WTC11 (cell line): ENCODE measurements at regions not wholly inside any gene's neighbourhood (a gene's known extent, or its start where the extent isn't known, plus 50 kb on each side); places are given as distances from the start of the nearest gene placed in this dataset.

ENCODE experiments used
- ATAC-seq: fragments of 200-7000 bp; cut with Tn5 transposase; 2 replicates; pipeline ENCODE4 v1.10.0; 2021; ENCODE audit warnings: mild to moderate bottlenecking, moderate library complexity
- CTCF ChIA-PET: fragments of 300-600 bp; sonication (Branson Sonifier 250); formaldehyde crosslinking; loops from one replicate; lab custom pipeline; 2021; ENCODE audit warnings: antibody characterized with exemption; lab: Charles Lee
- POLR2A ChIA-PET: fragments of 350-600 bp; sonication (Branson Sonifier 250); formaldehyde crosslinking; loops from one replicate; lab custom pipeline; 2021; ENCODE audit warnings: antibody characterized with exemption; lab: Charles Lee
- DNase-seq: peaks from one replicate; pipeline ENCODE4 v3.0.0; 2021; ENCODE audit warnings: low spot score
- H3K27ac Mint-ChIP-seq: 2 replicates; pipeline ENCODE4 v1.8.0; 2021; ENCODE audit warnings: mixed read lengths
- H3K27me3 Mint-ChIP-seq: 2 replicates; pipeline ENCODE4 v1.8.0; 2021; ENCODE audit warnings: low read depth, mild to moderate bottlenecking, moderate library complexity, mixed read lengths
- H3K36me3 Mint-ChIP-seq: 2 replicates; pipeline ENCODE4 v1.8.0; 2021; ENCODE audit warnings: mixed read lengths
- H3K4me1 Mint-ChIP-seq: 2 replicates; pipeline ENCODE4 v1.8.0; 2022; ENCODE audit warnings: mixed read lengths
- H3K4me3 Mint-ChIP-seq: 2 replicates; pipeline ENCODE4 v1.8.0; 2021; ENCODE audit warnings: mild to moderate bottlenecking, moderate library complexity, mixed read lengths
- H3K9me3 Mint-ChIP-seq: 2 replicates; pipeline ENCODE4 v1.8.0; 2021; ENCODE audit warnings: mixed read lengths
- AR ChIP-seq: fragments of 250-450 bp; sonication (Bioruptor Pico); IDR thresholded peaks from 2 replicates; pipeline ENCODE4 v1.9.0; 2021; ENCODE audit warnings: mild to moderate bottlenecking
- ATF3 ChIP-seq: sonication (generic); formaldehyde crosslinking; conservative IDR thresholded peaks from 2 replicates; pipeline ENCODE4 v1.8.1; 2022; ENCODE audit warnings: mild to moderate bottlenecking, missing genetic modification reagents
- E2F4 ChIP-seq: sonication (generic); formaldehyde crosslinking; IDR thresholded peaks from 2 replicates; pipeline ENCODE4 v1.8.1; 2022; ENCODE audit warnings: low read depth, mild to moderate bottlenecking, moderate library complexity, missing genetic modification reagents, borderline replicate concordance
- ELF4 ChIP-seq: sonication (generic); formaldehyde crosslinking; IDR thresholded peaks from 2 replicates; pipeline ENCODE4 v1.8.1; 2022; ENCODE audit warnings: low read depth, mild to moderate bottlenecking, moderate library complexity, missing genetic modification reagents
- EMX1 ChIP-seq: fragments of 250-450 bp; sonication (Bioruptor Pico); IDR thresholded peaks from 2 replicates; pipeline ENCODE4 v1.8.0; 2021; ENCODE audit warnings: mild to moderate bottlenecking
- MXD4 ChIP-seq: fragments of 250-450 bp; sonication (Bioruptor Pico); IDR thresholded peaks from 2 replicates; pipeline ENCODE4 v1.8.0; 2021; ENCODE audit warnings: mild to moderate bottlenecking, moderate library complexity, borderline replicate concordance
- MYBL2 ChIP-seq: sonication (generic); formaldehyde crosslinking; IDR thresholded peaks from 2 replicates; pipeline ENCODE4 v1.8.1; 2023; ENCODE audit warnings: mild to moderate bottlenecking, moderate library complexity, missing genetic modification reagents
- NFYB ChIP-seq: sonication (generic); formaldehyde crosslinking; conservative IDR thresholded peaks from 2 replicates; pipeline ENCODE4 v1.8.0; 2022; ENCODE audit warnings: low read depth, missing genetic modification reagents
- PREB ChIP-seq: sonication (generic); formaldehyde crosslinking; IDR thresholded peaks from 2 replicates; pipeline ENCODE4 v1.8.1; 2022; ENCODE audit warnings: mild to moderate bottlenecking, missing genetic modification reagents, moderate library complexity, borderline replicate concordance
- PRRX2 ChIP-seq: fragments of 250-450 bp; sonication (Bioruptor Pico); IDR thresholded peaks from 2 replicates; pipeline ENCODE4 v1.8.0; 2021; ENCODE audit warnings: mild to moderate bottlenecking
- SOX15 ChIP-seq: fragments of 250-450 bp; sonication (Bioruptor Pico); IDR thresholded peaks from 2 replicates; pipeline ENCODE4 v1.9.0; 2021; ENCODE audit warnings: mild to moderate bottlenecking
- ZNF263 ChIP-seq: sonication (generic); formaldehyde crosslinking; IDR thresholded peaks from 2 replicates; pipeline ENCODE4 v1.8.1; 2022; ENCODE audit warnings: low read depth, mild to moderate bottlenecking, moderate library complexity, missing genetic modification reagents
- TF ChIP-seq, protein P1 (sequence below): sonication (generic); formaldehyde crosslinking; IDR thresholded peaks from 2 replicates; pipeline ENCODE4 v1.8.0; 2023; ENCODE audit warnings: mild to moderate bottlenecking, missing genetic modification reagents
- TF ChIP-seq, protein P2 (sequence below): sonication (generic); formaldehyde crosslinking; IDR thresholded peaks from 2 replicates; pipeline ENCODE4 v1.8.0; 2023; ENCODE audit warnings: missing genetic modification reagents
- TF ChIP-seq, protein P3 (sequence below): fragments of 250-450 bp; sonication (Bioruptor Pico); IDR thresholded peaks from 2 replicates; pipeline ENCODE4 v1.9.0; 2021; ENCODE audit warnings: mild to moderate bottlenecking

- TF ChIP-seq PRRX2 (CRISPR knock-in tag) (no peak), E2F4 (CRISPR knock-in tag) (no peak), SOX15 (CRISPR knock-in tag) (no peak)
- TF ChIP-seq, protein P1, sequence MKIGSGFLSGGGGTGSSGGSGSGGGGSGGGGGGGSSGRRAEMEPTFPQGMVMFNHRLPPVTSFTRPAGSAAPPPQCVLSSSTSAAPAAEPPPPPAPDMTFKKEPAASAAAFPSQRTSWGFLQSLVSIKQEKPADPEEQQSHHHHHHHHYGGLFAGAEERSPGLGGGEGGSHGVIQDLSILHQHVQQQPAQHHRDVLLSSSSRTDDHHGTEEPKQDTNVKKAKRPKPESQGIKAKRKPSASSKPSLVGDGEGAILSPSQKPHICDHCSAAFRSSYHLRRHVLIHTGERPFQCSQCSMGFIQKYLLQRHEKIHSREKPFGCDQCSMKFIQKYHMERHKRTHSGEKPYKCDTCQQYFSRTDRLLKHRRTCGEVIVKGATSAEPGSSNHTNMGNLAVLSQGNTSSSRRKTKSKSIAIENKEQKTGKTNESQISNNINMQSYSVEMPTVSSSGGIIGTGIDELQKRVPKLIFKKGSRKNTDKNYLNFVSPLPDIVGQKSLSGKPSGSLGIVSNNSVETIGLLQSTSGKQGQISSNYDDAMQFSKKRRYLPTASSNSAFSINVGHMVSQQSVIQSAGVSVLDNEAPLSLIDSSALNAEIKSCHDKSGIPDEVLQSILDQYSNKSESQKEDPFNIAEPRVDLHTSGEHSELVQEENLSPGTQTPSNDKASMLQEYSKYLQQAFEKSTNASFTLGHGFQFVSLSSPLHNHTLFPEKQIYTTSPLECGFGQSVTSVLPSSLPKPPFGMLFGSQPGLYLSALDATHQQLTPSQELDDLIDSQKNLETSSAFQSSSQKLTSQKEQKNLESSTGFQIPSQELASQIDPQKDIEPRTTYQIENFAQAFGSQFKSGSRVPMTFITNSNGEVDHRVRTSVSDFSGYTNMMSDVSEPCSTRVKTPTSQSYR: no peak
- TF ChIP-seq, protein P2, sequence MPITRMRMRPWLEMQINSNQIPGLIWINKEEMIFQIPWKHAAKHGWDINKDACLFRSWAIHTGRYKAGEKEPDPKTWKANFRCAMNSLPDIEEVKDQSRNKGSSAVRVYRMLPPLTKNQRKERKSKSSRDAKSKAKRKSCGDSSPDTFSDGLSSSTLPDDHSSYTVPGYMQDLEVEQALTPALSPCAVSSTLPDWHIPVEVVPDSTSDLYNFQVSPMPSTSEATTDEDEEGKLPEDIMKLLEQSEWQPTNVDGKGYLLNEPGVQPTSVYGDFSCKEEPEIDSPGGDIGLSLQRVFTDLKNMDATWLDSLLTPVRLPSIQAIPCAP (CRISPR knock-in tag): no peak
- TF ChIP-seq, protein P3, sequence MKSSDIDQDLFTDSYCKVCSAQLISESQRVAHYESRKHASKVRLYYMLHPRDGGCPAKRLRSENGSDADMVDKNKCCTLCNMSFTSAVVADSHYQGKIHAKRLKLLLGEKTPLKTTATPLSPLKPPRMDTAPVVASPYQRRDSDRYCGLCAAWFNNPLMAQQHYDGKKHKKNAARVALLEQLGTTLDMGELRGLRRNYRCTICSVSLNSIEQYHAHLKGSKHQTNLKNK: no peak
Observed at GRCh38 chr7:445020-445419, 74.6 kb downstream of the PDGFA start (continued).

DNA sequence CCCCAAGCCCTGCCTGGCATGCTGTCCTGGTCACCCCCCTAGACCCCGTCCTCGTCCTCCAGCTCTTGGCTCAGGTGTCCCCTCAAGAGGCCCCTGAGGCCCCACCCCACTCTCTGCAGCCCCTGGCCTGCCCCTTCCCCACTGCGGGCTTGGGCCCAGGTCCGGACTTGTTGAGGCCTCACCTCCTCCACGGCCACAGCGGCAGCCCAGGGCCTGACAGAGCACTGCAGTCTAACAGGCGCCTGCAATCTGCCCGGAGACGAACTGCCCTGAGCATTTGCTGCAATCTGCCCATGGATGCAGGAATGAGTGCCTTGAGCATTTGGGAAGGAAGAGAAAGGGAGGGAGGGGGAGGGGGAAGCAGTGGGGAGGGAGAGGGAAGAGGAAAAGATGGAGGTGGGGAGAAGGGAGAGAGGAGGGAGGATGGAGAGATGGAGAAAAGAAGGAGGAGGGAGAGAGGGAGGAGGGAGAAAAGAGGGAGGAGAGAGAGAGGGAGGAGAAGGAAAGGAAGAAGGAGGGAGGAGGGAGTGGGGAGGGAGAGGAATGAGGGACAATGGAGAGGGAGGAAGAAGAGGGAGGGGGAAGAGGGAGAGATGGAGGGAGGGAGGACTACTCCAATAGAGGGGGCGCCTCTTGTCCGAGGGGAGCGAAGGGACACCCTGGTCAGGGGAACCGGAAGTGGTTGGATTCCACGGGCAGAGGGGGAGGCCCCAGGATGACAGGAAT, 73.9 kb downstream of the PDGFA start:
- DNase-seq: no peak
- peak; percentile 22; the same call in 1 of the 2 replicates for ATAC-seq
- Mint-ChIP-seq H3K4me3 (no peak overlapping the region), H3K36me3 (no peaks in the 10 kb centered on the region), H3K9me3 (no peaks in the 10 kb centered on the region), H3K27ac (no peak overlapping the region), H3K4me1 (peaks cover 7% of the 10 kb centered on the region), H3K27me3 (peaks cover 7% of the 10 kb centered on the region)
- POLR2A ChIA-PET: no interaction called here
- CTCF ChIA-PET: no interaction called here
- TF ChIP-seq ZNF263 (CRISPR knock-in tag) (peak; percentile 80; the same call in 1 of the 2 replicates), EMX1 (CRISPR knock-in tag) (no peak)

GRCh38 chr7:446289-446935, 73.2 kb downstream of the PDGFA start:
- H3K4me3 Mint-ChIP-seq: no peak overlapping the region
- ATAC-seq (no peak), DNase-seq (no peak)
- ChIA-PET POLR2A (no interaction called here), CTCF (no interaction called here)
- H3K4me1 Mint-ChIP-seq: peaks cover 13% of the 10 kb centered on the region
- H3K27me3 Mint-ChIP-seq: peaks cover 13% of the 10 kb centered on the region
- TF ChIP-seq NFYB (CRISPR knock-in tag) (no peak), ELF4 (no peak), MXD4 (CRISPR knock-in tag) (no peak), PREB (CRISPR knock-in tag) (no peak), MYBL2 (CRISPR knock-in tag) (no peak), ATF3 (CRISPR knock-in tag) (no peak), AR (CRISPR knock-in tag) (no peak)
- no peaks in the 10 kb centered on the region for H3K36me3 Mint-ChIP-seq
- H3K9me3 Mint-ChIP-seq: no peaks in the 10 kb centered on the region
- H3K27ac Mint-ChIP-seq: no peak overlapping the region
